ENCODE measurements at regions not wholly inside any gene's neighbourhood (a gene's known extent, or its start where the extent isn't known, plus 50 kb on each side); places are given as distances from the start of the nearest gene placed in this dataset.
A peak's percentile ranks its signal among the peaks of the same experiment; 100 is the strongest.

DNA sequence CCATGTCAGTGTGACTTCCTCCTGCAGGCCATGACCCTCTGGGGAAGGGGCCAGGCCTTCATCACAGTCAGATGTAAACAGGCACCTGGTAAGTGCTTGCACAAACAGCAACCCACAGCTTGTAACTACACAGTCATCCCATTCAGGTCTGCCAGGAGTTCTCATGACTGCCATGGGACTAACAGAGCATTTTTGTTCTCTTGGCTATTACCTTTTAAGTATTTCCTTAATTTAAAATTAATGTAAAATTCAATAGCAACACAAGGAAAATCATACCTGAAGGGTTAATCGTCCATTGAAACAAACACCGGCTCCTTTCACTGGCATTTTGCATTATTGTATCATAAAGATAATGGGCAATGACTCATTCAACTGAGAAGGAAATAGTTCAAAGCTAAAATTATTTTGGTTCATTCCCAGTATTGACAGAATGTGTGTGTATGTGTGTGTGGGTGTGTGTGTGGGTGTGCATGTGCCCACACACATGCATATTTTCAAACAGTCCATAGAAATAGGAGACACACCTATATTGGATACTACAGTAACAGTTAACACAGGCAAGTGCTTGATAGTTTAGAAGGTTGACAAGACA, 307.9 kb downstream of the WDR11 start:
- peak; percentile 5 for DNase-seq (ENCODE audit: low read depth)
- TF ChIP-seq, protein P1, sequence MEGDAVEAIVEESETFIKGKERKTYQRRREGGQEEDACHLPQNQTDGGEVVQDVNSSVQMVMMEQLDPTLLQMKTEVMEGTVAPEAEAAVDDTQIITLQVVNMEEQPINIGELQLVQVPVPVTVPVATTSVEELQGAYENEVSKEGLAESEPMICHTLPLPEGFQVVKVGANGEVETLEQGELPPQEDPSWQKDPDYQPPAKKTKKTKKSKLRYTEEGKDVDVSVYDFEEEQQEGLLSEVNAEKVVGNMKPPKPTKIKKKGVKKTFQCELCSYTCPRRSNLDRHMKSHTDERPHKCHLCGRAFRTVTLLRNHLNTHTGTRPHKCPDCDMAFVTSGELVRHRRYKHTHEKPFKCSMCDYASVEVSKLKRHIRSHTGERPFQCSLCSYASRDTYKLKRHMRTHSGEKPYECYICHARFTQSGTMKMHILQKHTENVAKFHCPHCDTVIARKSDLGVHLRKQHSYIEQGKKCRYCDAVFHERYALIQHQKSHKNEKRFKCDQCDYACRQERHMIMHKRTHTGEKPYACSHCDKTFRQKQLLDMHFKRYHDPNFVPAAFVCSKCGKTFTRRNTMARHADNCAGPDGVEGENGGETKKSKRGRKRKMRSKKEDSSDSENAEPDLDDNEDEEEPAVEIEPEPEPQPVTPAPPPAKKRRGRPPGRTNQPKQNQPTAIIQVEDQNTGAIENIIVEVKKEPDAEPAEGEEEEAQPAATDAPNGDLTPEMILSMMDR (IDR thresholded peaks at IDR 0.05; ENCODE audit: insufficient read depth, low read depth, low read length, missing control alignments) = no peak
- H3K4me3 ChIP-seq (ENCODE audit: low read depth, low read length) = no peak overlapping the region

- H3K4me3 ChIP-seq (ENCODE audit: low read depth, low read length) = no peak overlapping the region
- TF ChIP-seq, protein P1 (IDR thresholded peaks at IDR 0.05; ENCODE audit: insufficient read depth, low read depth, low read length, missing control alignments) = no peak
- DNase-seq (ENCODE audit: low read depth) = peak; percentile 58
Measured at GRCh38 chr10:121159670-121160069, 308.5 kb downstream of the WDR11 start.

GRCh38 chr10:121165276-121165675, 314.1 kb downstream of the WDR11 start:
- no peak for DNase-seq (ENCODE audit: low read depth)
- TF ChIP-seq, protein P1 (IDR thresholded peaks at IDR 0.05; ENCODE audit: insufficient read depth, low read depth, low read length, missing control alignments) = no peak
- H3K4me3 ChIP-seq (ENCODE audit: low read depth, low read length) = no peak overlapping the region

GRCh38 chr10:121167534-121168243, 316.5 kb downstream of the WDR11 start:
- H3K4me3 ChIP-seq (ENCODE audit: low read depth, low read length) = no peak overlapping the region
- DNase-seq (ENCODE audit: low read depth) = no peak
- TF ChIP-seq, protein P1 (IDR thresholded peaks at IDR 0.05; ENCODE audit: insufficient read depth, low read depth, low read length, missing control alignments) = no peak

- TF ChIP-seq, protein P1 (IDR thresholded peaks at IDR 0.05; ENCODE audit: insufficient read depth, low read depth, low read length, missing control alignments) = no peak
- no peak for DNase-seq (ENCODE audit: low read depth)
Measured at GRCh38 chr10:121168545-121169216, 317.5 kb downstream of the WDR11 start.

DNA sequence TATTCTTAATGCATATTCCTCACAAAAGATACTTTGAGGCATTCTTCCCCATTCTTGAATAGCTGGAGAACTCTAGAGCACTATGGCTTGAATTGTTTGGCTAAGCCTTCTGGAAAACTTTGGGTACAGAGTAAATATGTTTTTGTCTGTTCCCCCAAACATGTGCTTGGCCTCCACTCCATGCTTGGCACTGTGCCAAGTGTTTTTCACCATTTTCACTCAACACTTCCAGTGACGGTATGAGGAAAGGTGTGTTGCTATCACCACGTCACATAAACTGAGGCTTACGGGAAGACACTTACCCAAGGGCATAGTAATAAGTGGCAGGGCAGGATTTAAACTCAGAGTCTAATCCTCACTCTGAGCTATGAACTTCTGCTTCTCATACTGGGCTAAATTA, 318.2 kb downstream of the WDR11 start:
- TF ChIP-seq, protein P1 (IDR thresholded peaks at IDR 0.05; ENCODE audit: insufficient read depth, low read depth, low read length, missing control alignments) = no peak
- no peak overlapping the region for H3K4me3 ChIP-seq (ENCODE audit: low read depth, low read length)
- DNase-seq (ENCODE audit: low read depth) = no peak

More at GRCh38 chr10:121168545-121169216, 317.5 kb downstream of the WDR11 start:
- H3K4me3 ChIP-seq (ENCODE audit: low read depth, low read length) = no peak overlapping the region

Measured in GM12865 (cell line).